ENCODE measurements at regions not wholly inside any gene's neighbourhood (a gene's known extent, or its start where the extent isn't known, plus 50 kb on each side); places are given as distances from the start of the nearest gene placed in this dataset.

GRCh38 chr5:173689737-173690360, 73.4 kb upstream of the BOD1 start:
- DNase-seq (ENCODE audit: low read depth), result no peak

DNA sequence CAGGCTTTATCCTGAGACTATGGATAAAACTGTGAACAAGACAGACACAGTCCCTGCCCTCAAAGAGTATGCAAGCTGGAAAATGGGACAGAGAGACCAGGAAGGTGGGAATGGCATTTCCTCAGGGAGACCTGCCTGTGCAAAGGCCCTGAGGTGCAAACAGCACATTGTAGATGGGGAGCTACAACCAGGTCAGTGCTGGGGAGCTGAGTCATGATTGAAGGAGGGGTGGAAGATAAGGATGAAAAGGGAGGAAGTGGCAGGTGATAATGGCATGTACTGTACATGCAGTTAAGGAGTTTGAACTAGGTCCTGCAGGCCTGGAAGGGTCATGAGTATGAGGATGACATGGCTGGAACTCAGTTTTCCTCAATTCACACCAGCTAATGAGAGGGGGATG, 75.5 kb upstream of the BOD1 start:
- no peak for DNase-seq (ENCODE audit: low read depth)

DNA sequence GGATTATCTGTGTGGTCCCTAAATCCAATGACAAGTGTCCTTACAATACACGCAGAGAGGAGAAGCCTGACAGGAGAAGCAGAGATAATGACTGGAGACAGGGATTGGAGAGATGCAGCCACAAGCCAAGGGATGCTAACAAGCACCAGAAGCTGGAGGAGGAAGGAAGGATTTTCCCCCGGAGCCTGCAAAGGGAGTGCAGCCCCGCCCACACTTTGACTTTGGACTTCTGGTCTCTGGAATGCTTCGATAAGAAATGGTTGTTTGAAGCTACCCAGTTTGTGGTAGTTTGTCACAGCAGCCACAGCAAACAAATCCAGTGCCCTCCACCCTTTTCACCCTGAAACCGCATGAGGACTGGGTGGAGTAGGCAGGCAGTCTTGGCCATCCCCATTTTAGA, 77.2 kb upstream of the BOD1 start:
- no peak for DNase-seq (ENCODE audit: low read depth)

GRCh38 chr5:173696216-173696615, 79.8 kb upstream of the BOD1 start:
- DNase-seq (ENCODE audit: low read depth), result no peak

- no peak for DNase-seq (ENCODE audit: low read depth)
Measured at GRCh38 chr5:173697931-173698579, 81.6 kb upstream of the BOD1 start.

- DNase-seq (ENCODE audit: low read depth), result no peak
Measured at GRCh38 chr5:173699966-173700365, 83.5 kb upstream of the BOD1 start.

DNA sequence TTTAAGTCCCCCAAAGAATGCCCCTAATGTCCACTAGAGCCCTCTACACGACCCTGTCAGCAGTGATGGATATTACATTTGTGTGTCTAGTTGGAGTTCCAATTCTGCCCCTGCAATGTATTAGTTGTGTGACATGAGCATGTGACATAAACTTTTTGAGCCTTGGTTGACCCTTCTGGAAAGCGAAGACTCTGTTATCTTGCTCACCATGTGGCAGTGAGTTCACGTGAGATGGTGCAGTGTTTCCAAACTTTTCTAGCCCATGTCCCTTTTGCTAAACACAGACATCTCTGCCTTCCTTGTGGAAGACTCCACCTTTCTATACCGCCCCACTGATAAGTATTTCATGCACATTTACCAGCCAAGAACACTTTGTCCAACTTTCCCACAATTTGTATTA, 87.0 kb upstream of the BOD1 start:
- DNase-seq (ENCODE audit: low read depth), result no peak

DNA sequence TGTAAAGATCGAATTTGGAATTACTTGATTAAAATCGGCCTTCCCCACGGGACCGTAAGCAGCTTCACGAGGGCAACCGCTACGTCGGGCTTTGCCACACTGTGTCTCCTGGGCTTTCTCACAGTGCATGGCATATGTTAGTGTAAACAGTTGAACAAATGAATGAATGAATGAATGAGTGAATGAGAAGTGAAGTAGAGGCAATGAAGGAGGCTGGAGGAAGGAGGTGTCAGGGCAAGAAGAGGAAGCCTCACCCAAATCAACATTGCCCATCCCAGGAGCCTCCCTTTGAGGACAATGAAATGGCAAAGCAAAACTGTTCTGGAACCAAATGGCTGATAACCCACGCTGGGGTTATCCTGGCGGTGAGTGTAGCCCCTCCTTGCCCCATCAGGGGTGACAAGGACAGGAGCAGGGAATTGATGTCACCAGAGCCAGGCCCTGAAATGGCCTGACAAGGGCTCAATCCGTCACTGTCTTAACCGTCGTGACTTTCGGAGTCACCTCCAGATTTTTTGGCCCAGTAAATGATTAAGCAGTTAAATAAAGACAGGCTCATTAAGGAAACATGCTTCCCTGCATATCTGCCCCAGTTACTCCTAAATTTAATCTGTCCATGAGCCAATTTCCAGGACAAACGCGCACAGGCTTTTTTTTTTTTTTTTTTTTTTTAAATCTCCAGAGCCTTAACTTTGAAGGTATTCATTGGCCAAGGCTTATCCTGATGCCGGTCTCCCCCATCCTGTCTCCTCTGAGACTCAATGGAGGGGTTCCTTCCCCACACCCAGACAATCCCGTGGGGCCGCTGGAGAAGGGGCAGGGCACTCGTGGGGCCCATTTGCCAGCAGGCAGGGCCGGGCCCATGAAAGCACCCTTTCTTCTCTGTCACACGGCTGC, 88.4 kb upstream of the BOD1 start:
- no peak for DNase-seq (ENCODE audit: low read depth)

DNA sequence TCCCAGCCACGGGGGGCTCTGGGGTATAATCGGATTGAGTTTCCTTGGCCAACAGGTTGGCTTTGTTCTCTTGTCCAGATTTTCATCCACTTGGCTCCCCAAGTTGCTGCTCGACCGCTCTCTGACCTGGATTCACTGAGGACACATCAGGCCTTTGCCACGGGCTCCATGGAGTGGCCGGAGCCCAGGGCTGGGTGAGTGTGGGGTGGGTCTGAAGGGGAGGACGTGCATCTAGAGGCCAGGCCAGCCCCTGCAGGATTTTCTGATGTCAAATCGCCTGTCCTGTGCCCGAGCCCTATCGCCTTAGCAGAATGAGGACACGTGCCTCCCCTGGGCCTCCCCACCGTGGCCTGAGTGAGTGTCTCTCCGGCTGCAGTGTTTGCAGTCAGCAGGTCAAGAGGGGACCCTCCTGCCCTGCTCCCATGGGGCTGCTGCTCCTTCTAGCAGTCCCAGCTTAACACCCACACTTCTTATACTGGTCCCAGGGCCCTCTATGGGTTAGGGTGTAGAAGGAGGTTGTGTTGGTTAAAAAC, 89.1 kb upstream of the BOD1 start:
- DNase-seq (ENCODE audit: low read depth), result no peak

- DNase-seq (ENCODE audit: low read depth), result no peak
Measured at GRCh38 chr5:173706700-173707099, 90.2 kb upstream of the BOD1 start.

DNA sequence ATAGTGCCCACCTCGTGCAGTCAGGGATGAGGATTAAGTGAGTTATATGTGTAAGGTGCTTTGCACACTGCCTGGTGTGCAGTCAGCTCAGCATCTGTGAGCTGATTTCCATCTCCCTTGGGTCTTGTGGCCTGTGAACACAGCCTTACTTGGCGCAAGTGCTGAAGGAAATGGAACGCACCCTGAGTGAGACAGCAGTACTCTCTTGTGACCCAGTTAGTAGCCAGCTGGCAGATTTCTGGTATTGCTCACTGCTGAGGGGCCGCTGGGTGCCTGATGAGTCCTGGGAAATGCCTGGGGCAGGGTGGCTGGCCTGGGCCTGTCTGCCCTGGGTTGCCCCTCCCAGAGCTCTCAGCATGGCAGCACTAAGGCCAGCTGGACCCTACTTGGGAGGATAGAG, 90.9 kb upstream of the BOD1 start:
- DNase-seq (ENCODE audit: low read depth), result no peak

DNA sequence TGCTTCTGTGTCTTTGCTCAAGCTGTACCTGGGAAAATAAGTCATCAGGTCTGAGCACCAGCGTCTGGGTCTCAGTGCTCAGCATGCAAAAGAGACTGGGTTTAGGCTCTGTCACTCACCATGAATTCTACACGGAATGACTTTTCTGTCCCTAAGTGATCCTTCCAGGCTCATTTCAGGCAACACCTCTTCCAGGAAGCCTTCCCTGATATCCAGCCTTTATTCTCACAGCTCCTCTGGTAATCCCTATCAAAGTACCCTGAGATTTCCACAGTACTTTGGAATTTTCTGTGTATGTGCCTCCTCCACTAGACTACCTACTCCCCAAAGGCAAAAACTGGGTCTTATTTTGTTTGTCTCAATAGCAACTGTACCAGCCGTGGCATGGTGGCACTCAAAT, 92.7 kb upstream of the BOD1 start:
- no peak for DNase-seq (ENCODE audit: low read depth)

GRCh38 chr5:173709761-173710160, 93.3 kb upstream of the BOD1 start:
- DNase-seq (ENCODE audit: low read depth), result no peak

DNA sequence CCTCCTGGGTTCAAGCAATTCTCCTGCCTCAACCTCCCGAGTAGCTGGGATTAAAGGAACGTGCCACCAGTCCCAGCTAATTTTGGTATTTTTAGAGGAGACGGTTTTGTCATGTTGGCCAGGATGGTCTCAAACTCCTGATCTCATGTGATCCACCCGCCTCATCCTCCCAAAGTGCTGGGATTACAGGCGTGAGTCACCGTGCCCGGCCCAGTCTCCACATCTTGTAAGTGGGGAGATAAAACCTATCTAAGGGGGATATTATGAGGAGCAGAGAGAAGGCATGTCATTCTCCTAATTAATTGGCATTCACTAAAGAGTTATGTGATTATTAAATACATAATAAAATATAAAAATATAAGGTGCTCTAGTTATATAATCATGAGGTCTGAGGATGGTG, 94.1 kb upstream of the BOD1 start:
- DNase-seq (ENCODE audit: low read depth), result no peak

- no peak for DNase-seq (ENCODE audit: low read depth)
Measured at GRCh38 chr5:173711466-173711865, 95.0 kb upstream of the BOD1 start.

GRCh38 chr5:173712609-173713175, 96.2 kb upstream of the BOD1 start:
- no peak for DNase-seq (ENCODE audit: low read depth)

GRCh38 chr5:173714551-173715428, 98.3 kb upstream of the BOD1 start:
- no peak for DNase-seq (ENCODE audit: low read depth)

DNA sequence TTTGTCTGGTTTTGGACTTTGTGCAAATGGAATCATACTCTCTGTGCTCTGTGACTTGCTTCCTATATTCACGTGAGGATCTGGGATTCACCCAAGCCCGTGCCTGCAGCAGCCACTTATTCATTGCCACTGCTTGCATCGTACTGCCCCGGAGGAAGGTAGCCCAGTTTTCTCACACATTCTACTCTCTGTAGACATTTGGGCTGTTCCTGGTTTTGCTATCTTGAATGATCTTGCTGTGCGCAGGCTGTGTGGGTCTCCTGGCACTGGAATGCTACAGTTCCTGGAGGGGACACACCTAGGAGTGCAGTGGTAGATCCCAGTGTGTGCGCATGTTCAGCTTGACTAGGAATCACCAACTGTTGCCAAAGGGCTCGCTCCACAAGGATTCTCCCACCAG, 99.2 kb upstream of the BOD1 start:
- DNase-seq (ENCODE audit: low read depth), result no peak

- no peak for DNase-seq (ENCODE audit: low read depth)
Measured at GRCh38 chr5:173716058-173716682, 99.7 kb upstream of the BOD1 start.

DNA sequence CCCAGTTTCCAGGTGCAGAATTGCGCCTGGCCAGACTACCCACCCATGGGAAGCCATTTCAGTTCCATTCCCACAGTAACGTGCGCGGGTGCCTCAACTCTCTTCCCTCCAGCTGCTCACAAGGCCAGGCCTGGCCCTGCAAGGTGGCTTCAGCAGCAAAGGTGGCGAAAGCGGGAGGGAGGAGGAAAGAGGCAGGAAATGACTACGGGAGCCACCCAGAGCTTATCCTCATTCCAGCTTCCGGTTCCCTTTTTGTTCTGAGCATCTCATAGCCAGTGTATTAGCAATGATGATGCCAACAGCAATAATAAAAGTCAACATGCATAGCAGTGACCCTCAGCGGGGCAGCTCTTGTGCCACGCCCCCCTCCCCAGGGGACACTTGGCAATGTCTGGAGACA, 101.5 kb upstream of the BOD1 start:
- no peak for DNase-seq (ENCODE audit: low read depth)

- DNase-seq (ENCODE audit: low read depth), result no peak
Measured at GRCh38 chr5:173718469-173718868, 102.0 kb upstream of the BOD1 start.
